HepG2 (cell line): ENCODE measurements at regions not wholly inside any gene's neighbourhood (a gene's known extent, or its start where the extent isn't known, plus 50 kb on each side); places are given as distances from the start of the nearest gene placed in this dataset.

Experiments used
- ATAC-seq: fragments of 200-7000 bp; cut with Tn5 transposase; 3 replicates; pipeline ENCODE4 v1.9.1; 2020; ENCODE audit warnings: mild to moderate bottlenecking, moderate library complexity
- BruUV-seq: library from RNA; stranded (reverse); fragments of 400-500 nt; replicated peaks from 2 replicates; lab custom pipeline; 2021; lab: Mats Ljungman, UMichigan
- CTCF ChIA-PET: fragments of 300-600 bp; formaldehyde crosslinking; extraction: SDS; loops from one replicate; lab custom pipeline; 2021; ENCODE audit warnings: low total read pairs, inconsistent platforms, low intra/inter-chr PET ratio; lab: Yijun Ruan, JAX
- POLR2A ChIA-PET: fragments of 350-600 bp; sonication (Branson Sonifier 250); formaldehyde crosslinking; loops from one replicate; lab custom pipeline; 2020; ENCODE audit warnings: antibody characterized with exemption, inconsistent platforms; lab: Yijun Ruan, JAX
- DNase-seq: peaks from one replicate; pipeline ENCODE4 v3.0.0-alpha.2; 2015; ENCODE audit warnings: low spot score
- FAIRE-seq: peaks from 3 replicates; lab custom pipeline; 2011; peaks lifted over from hg19 to GRCh38; lab: Jason Lieb, UNC
- H2AFZ ChIP-seq: one replicate; pipeline ENCODE4 v1.6.1; 2011; ENCODE audit warnings: low read length, inconsistent platforms
- H3K27ac ChIP-seq: fragments of 300-600 bp; 3 replicates; pipeline ENCODE4 v1.8.0; 2011; ENCODE audit warnings: mixed run types, mild to moderate bottlenecking, mixed read lengths, low read length, inconsistent platforms; ENCODE audit not compliant: insufficient read depth; ENCODE audit errors: extremely low read length
- H3K27me3 ChIP-seq, 2 experiments: fragments of 200-600 bp in 1 of 2; 2 replicates in 1 of 2; 3 replicates in 1 of 2; pipeline versions ENCODE4 v1.6.0 to v1.8.0; 2011; ENCODE audit warnings: low read length in 2 of 2, mild to moderate bottlenecking in 2 of 2, moderate library complexity in 2 of 2, inconsistent platforms in 1 of 2; ENCODE audit not compliant: insufficient read depth in 2 of 2, control insufficient read depth in 1 of 2
- H3K36me3 ChIP-seq, 2 experiments: fragments of 200-600 bp in 1 of 2; replicated peaks in 1 of 2; 2 replicates in 1 of 2; 3 replicates in 1 of 2; pipeline versions ENCODE4 v1.5.1 to v1.8.0; 2011; ENCODE audit warnings: low read length in 2 of 2, inconsistent platforms in 1 of 2; ENCODE audit not compliant: insufficient read depth in 2 of 2, control insufficient read depth in 1 of 2
- H3K4me1 ChIP-seq: 2 replicates; pipeline ENCODE4 v1.5.1; 2012; ENCODE audit warnings: low read length, inconsistent platforms; ENCODE audit not compliant: insufficient read depth
- H3K4me2 ChIP-seq: 2 replicates; pipeline ENCODE4 v1.6.0; 2011; ENCODE audit warnings: low read depth, low read length, inconsistent platforms
- H3K4me3 ChIP-seq, 3 experiments: fragments of 200-600 bp in 1 of 3; sonication (generic), shearing (Covaris generic) in 1 of 3; replicated peaks in 1 of 3; 2 replicates each; pipeline ENCODE4 v1.5.1; 2011 to 2016; ENCODE audit warnings: low read length in 3 of 3, inconsistent platforms in 2 of 3, low read depth in 2 of 3, mild to moderate bottlenecking in 2 of 3, control low read depth in 1 of 3, mixed read lengths in 1 of 3; ENCODE audit not compliant: insufficient read depth in 1 of 3
- H3K79me2 ChIP-seq: one replicate; pipeline ENCODE4 v1.6.1; 2011; ENCODE audit warnings: low read length, inconsistent platforms; ENCODE audit not compliant: insufficient read depth
- H3K9ac ChIP-seq: 2 replicates; pipeline ENCODE4 v1.6.0; 2011; ENCODE audit warnings: mild to moderate bottlenecking, low read depth, low read length, inconsistent platforms; ENCODE audit not compliant: insufficient read depth
- H3K9me3 ChIP-seq: 2 replicates; pipeline ENCODE4 v1.5.1; 2012; ENCODE audit warnings: mild to moderate bottlenecking, low read length
- H4K20me1 ChIP-seq: 2 replicates; pipeline ENCODE4 v1.6.0; 2011; ENCODE audit warnings: inconsistent platforms, mild to moderate bottlenecking, low read length, moderate library complexity; ENCODE audit not compliant: insufficient read depth
- ARID4A ChIP-seq: sonication (generic); formaldehyde crosslinking; IDR thresholded peaks from 2 replicates; pipeline ENCODE4 v1.5.0; 2020; ENCODE audit warnings: mild to moderate bottlenecking, missing genetic modification reagents, borderline replicate concordance
- SMAD1 ChIP-seq: sonication (generic); formaldehyde crosslinking; IDR thresholded peaks from 2 replicates; pipeline ENCODE4 v1.4.0; 2020; ENCODE audit warnings: missing genetic modification reagents, low read depth, mild to moderate bottlenecking, borderline replicate concordance
- THYN1 ChIP-seq: sonication (generic); formaldehyde crosslinking; IDR thresholded peaks from 2 replicates; pipeline ENCODE4 v1.8.1; 2023; ENCODE audit warnings: low read depth, mild to moderate bottlenecking, moderate library complexity, missing genetic modification reagents, borderline replicate concordance
- ZNF549 ChIP-seq: sonication (generic); formaldehyde crosslinking; IDR thresholded peaks from 2 replicates; pipeline ENCODE4 v1.5.0; 2020; ENCODE audit warnings: missing genetic modification reagents
- ZNF576 ChIP-seq: sonication (generic); formaldehyde crosslinking; IDR thresholded peaks from 2 replicates; pipeline ENCODE4 v1.4.0; 2020; ENCODE audit warnings: mild to moderate bottlenecking, missing genetic modification reagents
- ZNF788 ChIP-seq: sonication (generic); formaldehyde crosslinking; IDR thresholded peaks from 2 replicates; pipeline ENCODE4 v1.5.0; 2020; ENCODE audit warnings: mild to moderate bottlenecking, missing genetic modification reagents, borderline replicate concordance
- ZNF850 ChIP-seq: sonication (generic); formaldehyde crosslinking; conservative IDR thresholded peaks from 2 replicates; pipeline ENCODE4 v1.9.0; 2021; ENCODE audit warnings: mild to moderate bottlenecking, missing genetic modification reagents
- in situ Hi-C: cut with HindIII; loops from 2 replicates; pipeline ENCODE4 v1.10.0; 2017; ENCODE audit warnings: low pct_unique_long_range_greater_than_20kb; ENCODE audit not compliant: extremely low pct_ligation_motif_present
- intact Hi-C: fragments of 100-400 bp; cut with micrococcal nuclease; formaldehyde crosslinking; loops from one replicate; pipeline ENCODE4 v1.10.0; 2022; ENCODE audit not compliant: unreplicated experiment
- TF ChIP-seq, protein P1 (sequence below): IDR thresholded peaks from 2 replicates; pipeline ENCODE4 v1.6.1; 2016; ENCODE audit warnings: low read depth, control low read depth
- TF ChIP-seq, protein P2 (sequence below): sonication (generic); formaldehyde crosslinking; IDR thresholded peaks from 2 replicates; pipeline ENCODE4 v1.5.1; 2020; ENCODE audit warnings: mild to moderate bottlenecking, missing genetic modification reagents, moderate library complexity

DNA sequence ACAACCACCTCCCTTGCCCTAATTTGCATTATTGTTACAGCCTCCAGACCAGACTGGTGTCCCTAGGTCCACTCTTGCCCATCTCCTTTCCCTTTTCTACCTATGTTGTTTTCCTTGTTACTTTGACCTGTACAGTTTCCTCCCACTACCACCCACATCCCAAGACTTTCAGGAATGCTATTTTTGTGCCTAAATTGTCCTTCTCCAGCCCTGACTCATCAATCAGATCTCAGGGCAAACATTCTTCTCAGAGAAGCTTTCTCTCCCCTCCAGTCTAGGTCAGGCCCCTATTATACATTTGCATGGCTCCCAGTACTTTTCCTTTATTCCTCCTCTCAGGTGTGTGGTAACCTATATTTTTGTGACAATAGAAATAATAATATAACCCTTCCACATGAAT lies 241.5 kb downstream of the IGSF11 start:
- FAIRE-seq (no peak), DNase-seq (no peak), ATAC-seq (no peak)
- no peaks in the 10 kb centered on the region for H3K4me1 ChIP-seq
- H3K4me2 ChIP-seq: no peak overlapping the region
- H4K20me1 ChIP-seq: no peaks in the 10 kb centered on the region
- H3K4me3 ChIP-seq: no peak overlapping the region
- H3K79me2 ChIP-seq: no peaks in the 10 kb centered on the region
- ChIA-PET POLR2A (no interaction called here), CTCF (no interaction called here)
- no TSS peak for BruUV-seq
- no peaks in the 10 kb centered on the region for H3K27me3 ChIP-seq
- H2AFZ ChIP-seq: no peak overlapping the region
- in situ Hi-C loops (no loop called here), intact Hi-C loops (no loop called here)
- no peak overlapping the region for H3K27ac ChIP-seq
- H3K9me3 ChIP-seq: no peaks in the 10 kb centered on the region
- no peak overlapping the region for H3K9ac ChIP-seq
- no peaks in the 10 kb centered on the region for H3K36me3 ChIP-seq
- TF ChIP-seq, protein P1, sequence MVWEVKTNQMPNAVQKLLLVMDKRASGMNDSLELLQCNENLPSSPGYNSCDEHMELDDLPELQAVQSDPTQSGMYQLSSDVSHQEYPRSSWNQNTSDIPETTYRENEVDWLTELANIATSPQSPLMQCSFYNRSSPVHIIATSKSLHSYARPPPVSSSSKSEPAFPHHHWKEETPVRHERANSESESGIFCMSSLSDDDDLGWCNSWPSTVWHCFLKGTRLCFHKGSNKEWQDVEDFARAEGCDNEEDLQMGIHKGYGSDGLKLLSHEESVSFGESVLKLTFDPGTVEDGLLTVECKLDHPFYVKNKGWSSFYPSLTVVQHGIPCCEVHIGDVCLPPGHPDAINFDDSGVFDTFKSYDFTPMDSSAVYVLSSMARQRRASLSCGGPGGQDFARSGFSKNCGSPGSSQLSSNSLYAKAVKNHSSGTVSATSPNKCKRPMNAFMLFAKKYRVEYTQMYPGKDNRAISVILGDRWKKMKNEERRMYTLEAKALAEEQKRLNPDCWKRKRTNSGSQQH: no peak
- TF ChIP-seq ZNF850 (no peak), THYN1 (CRISPR knock-in tag) (no peak), ZNF576 (CRISPR knock-in tag) (no peak), ARID4A (no peak), ZNF549 (no peak), ZNF788 (CRISPR knock-in tag) (no peak), SMAD1 (CRISPR knock-in tag) (no peak)
- TF ChIP-seq, protein P2, sequence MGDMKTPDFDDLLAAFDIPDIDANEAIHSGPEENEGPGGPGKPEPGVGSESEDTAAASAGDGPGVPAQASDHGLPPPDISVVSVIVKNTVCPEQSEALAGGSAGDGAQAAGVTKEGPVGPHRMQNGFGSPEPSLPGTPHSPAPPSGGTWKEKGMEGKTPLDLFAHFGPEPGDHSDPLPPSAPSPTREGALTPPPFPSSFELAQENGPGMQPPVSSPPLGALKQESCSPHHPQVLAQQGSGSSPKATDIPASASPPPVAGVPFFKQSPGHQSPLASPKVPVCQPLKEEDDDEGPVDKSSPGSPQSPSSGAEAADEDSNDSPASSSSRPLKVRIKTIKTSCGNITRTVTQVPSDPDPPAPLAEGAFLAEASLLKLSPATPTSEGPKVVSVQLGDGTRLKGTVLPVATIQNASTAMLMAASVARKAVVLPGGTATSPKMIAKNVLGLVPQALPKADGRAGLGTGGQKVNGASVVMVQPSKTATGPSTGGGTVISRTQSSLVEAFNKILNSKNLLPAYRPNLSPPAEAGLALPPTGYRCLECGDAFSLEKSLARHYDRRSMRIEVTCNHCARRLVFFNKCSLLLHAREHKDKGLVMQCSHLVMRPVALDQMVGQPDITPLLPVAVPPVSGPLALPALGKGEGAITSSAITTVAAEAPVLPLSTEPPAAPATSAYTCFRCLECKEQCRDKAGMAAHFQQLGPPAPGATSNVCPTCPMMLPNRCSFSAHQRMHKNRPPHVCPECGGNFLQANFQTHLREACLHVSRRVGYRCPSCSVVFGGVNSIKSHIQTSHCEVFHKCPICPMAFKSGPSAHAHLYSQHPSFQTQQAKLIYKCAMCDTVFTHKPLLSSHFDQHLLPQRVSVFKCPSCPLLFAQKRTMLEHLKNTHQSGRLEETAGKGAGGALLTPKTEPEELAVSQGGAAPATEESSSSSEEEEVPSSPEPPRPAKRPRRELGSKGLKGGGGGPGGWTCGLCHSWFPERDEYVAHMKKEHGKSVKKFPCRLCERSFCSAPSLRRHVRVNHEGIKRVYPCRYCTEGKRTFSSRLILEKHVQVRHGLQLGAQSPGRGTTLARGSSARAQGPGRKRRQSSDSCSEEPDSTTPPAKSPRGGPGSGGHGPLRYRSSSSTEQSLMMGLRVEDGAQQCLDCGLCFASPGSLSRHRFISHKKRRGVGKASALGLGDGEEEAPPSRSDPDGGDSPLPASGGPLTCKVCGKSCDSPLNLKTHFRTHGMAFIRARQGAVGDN (CRISPR knock-in tag): no peak
